Ovary (tissue), 3 donors: ENCODE measurements at regions not wholly inside any gene's neighbourhood (a gene's known extent, or its start where the extent isn't known, plus 50 kb on each side); places are given as distances from the start of the nearest gene placed in this dataset.
"Not testable (repeated sequence)": the region's sequence is repeated elsewhere in the genome, so short reads cannot be mapped to it uniquely, and the experiment has no call there.

Experiments
- EP300 ChIP-seq: sonication (generic); formaldehyde crosslinking; IDR thresholded peaks from one replicate; pipeline ENCODE4 v1.6.1; 2017; ENCODE audit warnings: antibody characterized with exemption
- POLR2A ChIP-seq: fragments of 450-650 bp; IDR thresholded peaks from one replicate; pipeline ENCODE4 v1.6.1; 2017; ENCODE audit warnings: antibody characterized with exemption, mild to moderate bottlenecking, moderate library complexity
- TF ChIP-seq, protein P1 (sequence below), 3 donors: fragments of 450-650 bp in 2 of 3; fragments of 200-600 bp in 1 of 3; IDR thresholded peaks; one replicate each; pipeline versions ENCODE4 v1.5.1 to v1.8.0; 2016 to 2022; ENCODE audit warnings: antibody characterized with exemption in 3 of 3, mild to moderate bottlenecking in 1 of 3
- donor health status: DM: no; HTN: no; CAD: no.

GRCh38 chr7:136109037-136109436 is 131.9 kb upstream of the MTPN start:
- TF ChIP-seq, protein P1, sequence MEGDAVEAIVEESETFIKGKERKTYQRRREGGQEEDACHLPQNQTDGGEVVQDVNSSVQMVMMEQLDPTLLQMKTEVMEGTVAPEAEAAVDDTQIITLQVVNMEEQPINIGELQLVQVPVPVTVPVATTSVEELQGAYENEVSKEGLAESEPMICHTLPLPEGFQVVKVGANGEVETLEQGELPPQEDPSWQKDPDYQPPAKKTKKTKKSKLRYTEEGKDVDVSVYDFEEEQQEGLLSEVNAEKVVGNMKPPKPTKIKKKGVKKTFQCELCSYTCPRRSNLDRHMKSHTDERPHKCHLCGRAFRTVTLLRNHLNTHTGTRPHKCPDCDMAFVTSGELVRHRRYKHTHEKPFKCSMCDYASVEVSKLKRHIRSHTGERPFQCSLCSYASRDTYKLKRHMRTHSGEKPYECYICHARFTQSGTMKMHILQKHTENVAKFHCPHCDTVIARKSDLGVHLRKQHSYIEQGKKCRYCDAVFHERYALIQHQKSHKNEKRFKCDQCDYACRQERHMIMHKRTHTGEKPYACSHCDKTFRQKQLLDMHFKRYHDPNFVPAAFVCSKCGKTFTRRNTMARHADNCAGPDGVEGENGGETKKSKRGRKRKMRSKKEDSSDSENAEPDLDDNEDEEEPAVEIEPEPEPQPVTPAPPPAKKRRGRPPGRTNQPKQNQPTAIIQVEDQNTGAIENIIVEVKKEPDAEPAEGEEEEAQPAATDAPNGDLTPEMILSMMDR (IDR thresholded peaks at IDR 0.05): not testable (repeated sequence)
- not testable (repeated sequence) for TF ChIP-seq EP300, POLR2A
